ENCODE measurements at regions not wholly inside any gene's neighbourhood (a gene's known extent, or its start where the extent isn't known, plus 50 kb on each side); places are given as distances from the start of the nearest gene placed in this dataset.

GRCh38 chr16:5512014-5512413, 414.4 kb upstream of the EEF2KMT start:
- no peak overlapping the region for H3K27ac ChIP-seq
- DNase-seq (ENCODE audit: low read depth, low spot score): no peak

- H3K27ac ChIP-seq: no peak overlapping the region
- DNase-seq (ENCODE audit: low read depth, low spot score): no peak
Measured at GRCh38 chr16:5510819-5511370, 413.3 kb upstream of the EEF2KMT start.

GRCh38 chr16:5509794-5510193, 412.2 kb upstream of the EEF2KMT start:
- DNase-seq (ENCODE audit: low read depth, low spot score): no peak

GRCh38 chr16:5509336-5509735, 411.7 kb upstream of the EEF2KMT start:
- H3K27ac ChIP-seq: no peak overlapping the region
- DNase-seq (ENCODE audit: low read depth, low spot score): no peak

More at GRCh38 chr16:5509794-5510193, 412.2 kb upstream of the EEF2KMT start:
- H3K27ac ChIP-seq: no peak overlapping the region

GRCh38 chr16:5508371-5508770, 410.8 kb upstream of the EEF2KMT start:
- DNase-seq (ENCODE audit: low read depth, low spot score): no peak
- no peak overlapping the region for H3K27ac ChIP-seq

- DNase-seq (ENCODE audit: low read depth, low spot score): no peak
- H3K27ac ChIP-seq: no peak overlapping the region
Measured at GRCh38 chr16:5506021-5506420, 408.4 kb upstream of the EEF2KMT start.

GRCh38 chr16:5505091-5505887, 407.7 kb upstream of the EEF2KMT start:
- H3K27ac ChIP-seq: no peak overlapping the region
- DNase-seq (ENCODE audit: low read depth, low spot score): no peak

- no peak overlapping the region for H3K27ac ChIP-seq
- no peak for DNase-seq (ENCODE audit: low read depth, low spot score)
Measured at GRCh38 chr16:5504064-5504781, 406.6 kb upstream of the EEF2KMT start.

GRCh38 chr16:5502944-5503343, 405.3 kb upstream of the EEF2KMT start:
- DNase-seq (ENCODE audit: low read depth, low spot score): no peak
- H3K27ac ChIP-seq: no peak overlapping the region

GRCh38 chr16:5502467-5502869, 404.9 kb upstream of the EEF2KMT start:
- H3K27ac ChIP-seq: no peak overlapping the region
- DNase-seq (ENCODE audit: low read depth, low spot score): no peak

- no peak overlapping the region for H3K27ac ChIP-seq
- no peak for DNase-seq (ENCODE audit: low read depth, low spot score)
Measured at GRCh38 chr16:5500526-5500925, 402.9 kb upstream of the EEF2KMT start.

GRCh38 chr16:5498562-5498961, 401.0 kb upstream of the EEF2KMT start:
- H3K27ac ChIP-seq: no peak overlapping the region
- DNase-seq (ENCODE audit: low read depth, low spot score): no peak

GRCh38 chr16:5496013-5496412, 398.4 kb upstream of the EEF2KMT start:
- no peak for DNase-seq (ENCODE audit: low read depth, low spot score)
- H3K27ac ChIP-seq: no peak overlapping the region

- no peak overlapping the region for H3K27ac ChIP-seq
- DNase-seq (ENCODE audit: low read depth, low spot score): no peak
Measured at GRCh38 chr16:5490499-5490898, 392.9 kb upstream of the EEF2KMT start.

- no peak overlapping the region for H3K27ac ChIP-seq
- DNase-seq (ENCODE audit: low read depth, low spot score): no peak
Measured at GRCh38 chr16:5488581-5488980, 391.0 kb upstream of the EEF2KMT start.

GRCh38 chr16:5487728-5488127, 390.1 kb upstream of the EEF2KMT start:
- no peak for DNase-seq (ENCODE audit: low read depth, low spot score)
- H3K27ac ChIP-seq: no peak overlapping the region

- no peak overlapping the region for H3K27ac ChIP-seq
- DNase-seq (ENCODE audit: low read depth, low spot score): no peak
Measured at GRCh38 chr16:5482256-5482655, 384.7 kb upstream of the EEF2KMT start.

GRCh38 chr16:5480431-5481195, 383.0 kb upstream of the EEF2KMT start:
- no peak for DNase-seq (ENCODE audit: low read depth, low spot score)
- H3K27ac ChIP-seq: no peak overlapping the region

GRCh38 chr16:5479926-5480325, 382.3 kb upstream of the EEF2KMT start:
- DNase-seq (ENCODE audit: low read depth, low spot score): no peak
- H3K27ac ChIP-seq: no peak overlapping the region

- no peak for DNase-seq (ENCODE audit: low read depth, low spot score)
- no peak overlapping the region for H3K27ac ChIP-seq
Measured at GRCh38 chr16:5478036-5478435, 380.4 kb upstream of the EEF2KMT start.

GRCh38 chr16:5477251-5477650, 379.7 kb upstream of the EEF2KMT start:
- no peak for DNase-seq (ENCODE audit: low read depth, low spot score)
- H3K27ac ChIP-seq: no peak overlapping the region
